A549 (cell line): ENCODE measurements at regions not wholly inside any gene's neighbourhood (a gene's known extent, or its start where the extent isn't known, plus 50 kb on each side); places are given as distances from the start of the nearest gene placed in this dataset.

ENCODE experiments used
- ATAC-seq, 2 experiments: fragments of 200-7000 bp in 1 of 2; fragments of >200 bp in 1 of 2; cut with Nextera tagmentation in 1 of 2; cut with Tn5 transposase in 1 of 2; 3 replicates each; pipeline versions ENCODE4 v1.8.0 to v1.9.1; 2018 to 2020; ENCODE audit warnings: mild to moderate bottlenecking in 1 of 2, moderate library complexity in 1 of 2
- CTCF ChIA-PET: fragments of 300-600 bp; sonication (Branson Sonifier 250); formaldehyde crosslinking; extraction: SDS; loops from one replicate; lab custom pipeline; 2021; ENCODE audit warnings: antibody characterized with exemption, inconsistent platforms; lab: Yijun Ruan, JAX
- POLR2A ChIA-PET: fragments of 350-600 bp; formaldehyde crosslinking; extraction: SDS; loops from one replicate; lab custom pipeline; 2021; ENCODE audit warnings: antibody characterized with exemption, inconsistent platforms; lab: Yijun Ruan, JAX
- DNase-seq, 2 experiments: peaks; one replicate each; pipeline versions ENCODE4 v3.0.0 to v3.0.0-alpha.2; 2011 to 2016; ENCODE audit warnings: low read depth in 1 of 2, low spot score in 1 of 2
- FAIRE-seq: peaks from 2 replicates; lab custom pipeline; 2011; peaks lifted over from hg19 to GRCh38; lab: Jason Lieb, UNC
- H3K27ac ChIP-seq, 2 experiments: fragments of >200 bp; sonication (Bioruptor Twin); formaldehyde crosslinking; 3 replicates each; pipeline ENCODE4 v1.5.1; 2016 to 2017
- H3K4me1 ChIP-seq: fragments of >200 bp; sonication (Bioruptor Twin); formaldehyde crosslinking; 3 replicates; pipeline ENCODE4 v1.6.1; 2016
- H3K4me2 ChIP-seq: fragments of >200 bp; sonication (Bioruptor Twin); formaldehyde crosslinking; 3 replicates; pipeline ENCODE4 v1.6.1; 2016
- H3K4me3 ChIP-seq: fragments of >200 bp; sonication (Bioruptor Twin); formaldehyde crosslinking; 3 replicates; pipeline ENCODE4 v1.5.1; 2016
- H3K9me3 ChIP-seq: fragments of >200 bp; sonication (Bioruptor Twin); formaldehyde crosslinking; 3 replicates; pipeline ENCODE4 v1.6.1; 2016
- CBX8 ChIP-seq: fragments of 200-600 bp; sonication (generic); IDR thresholded peaks from 2 replicates; pipeline ENCODE4 v1.6.1; 2016
- CHD2 ChIP-seq: fragments of 150-350 bp; IDR thresholded peaks from 2 replicates; pipeline ENCODE4 v1.6.1; 2014; ENCODE audit warnings: low read length; ENCODE audit not compliant: partially characterized antibody
- EP300 ChIP-seq, 2 experiments: fragments of >200 bp; sonication (Bioruptor Twin); formaldehyde crosslinking; IDR thresholded peaks; 2 replicates in 1 of 2; 3 replicates in 1 of 2; pipeline ENCODE4 v1.6.1; 2016 to 2017
- ESRRA ChIP-seq: fragments of 150-350 bp; IDR thresholded peaks from 2 replicates; pipeline ENCODE4 v1.6.1; 2014; ENCODE audit warnings: mild to moderate bottlenecking, low read length, borderline replicate concordance
- FOXS1 ChIP-seq: fragments of 250-450 bp; sonication (Bioruptor Pico); IDR thresholded peaks from 2 replicates; pipeline ENCODE4 v1.5.0; 2020; ENCODE audit warnings: mild to moderate bottlenecking, moderate library complexity
- GATA3 ChIP-seq: IDR thresholded peaks from 2 replicates; pipeline ENCODE4 v1.6.1; 2012; ENCODE audit warnings: borderline replicate concordance
- HEYL ChIP-seq: fragments of 250-450 bp; sonication (Bioruptor Pico); IDR thresholded peaks from 2 replicates; pipeline ENCODE4 v1.8.0; 2021; ENCODE audit warnings: mild to moderate bottlenecking, moderate library complexity
- HOXB13 ChIP-seq: fragments of 250-450 bp; sonication (Bioruptor Pico); IDR thresholded peaks from 2 replicates; pipeline ENCODE4 v1.5.0; 2020; ENCODE audit warnings: low read depth, mild to moderate bottlenecking, moderate library complexity
- JUN ChIP-seq, 2 experiments: fragments of >200 bp; sonication (Bioruptor Twin); formaldehyde crosslinking; IDR thresholded peaks; 2 replicates in 1 of 2; 3 replicates in 1 of 2; pipeline ENCODE4 v1.6.1; 2016 to 2017
- KDM5A ChIP-seq: fragments of 200-600 bp; sonication (generic); IDR thresholded peaks from 2 replicates; pipeline ENCODE4 v1.6.1; 2016; ENCODE audit warnings: antibody characterized with exemption, mild to moderate bottlenecking
- MAZ ChIP-seq: fragments of 150-350 bp; IDR thresholded peaks from 2 replicates; pipeline ENCODE4 v1.6.1; 2014; ENCODE audit warnings: antibody characterized with exemption, low read depth, low read length, borderline replicate concordance
- NPAS2 ChIP-seq: fragments of 250-450 bp; sonication (Bioruptor Pico); IDR thresholded peaks from 2 replicates; pipeline ENCODE4 v1.8.0; 2022; ENCODE audit warnings: mild to moderate bottlenecking, moderate library complexity, borderline replicate concordance
- PHF8 ChIP-seq: fragments of 200-600 bp; sonication (generic); IDR thresholded peaks from 2 replicates; pipeline ENCODE4 v1.6.1; 2016; ENCODE audit warnings: low read depth, mild to moderate bottlenecking, antibody characterized with exemption, moderate library complexity, borderline replicate concordance
- RAD21 ChIP-seq, 2 experiments: fragments of >200 bp in 1 of 2; sonication (Bioruptor Twin) in 1 of 2; formaldehyde crosslinking in 1 of 2; IDR thresholded peaks in 1 of 2; conservative IDR thresholded peaks in 1 of 2; 2 replicates in 1 of 2; 3 replicates in 1 of 2; pipeline ENCODE4 v1.6.1; 2012 to 2018; ENCODE audit warnings: inconsistent platforms in 1 of 2
- RCOR1 ChIP-seq: fragments of 150-350 bp; IDR thresholded peaks from 2 replicates; pipeline ENCODE4 v1.6.1; 2014; ENCODE audit warnings: antibody characterized with exemption, low read length, low read depth
- RFX5 ChIP-seq: fragments of 450-650 bp; IDR thresholded peaks from 2 replicates; pipeline ENCODE4 v1.7.1; 2014; ENCODE audit warnings: antibody characterized with exemption, mild to moderate bottlenecking, moderate library complexity
- TP53 ChIP-seq: fragments of 250-450 bp; sonication (Bioruptor Pico); IDR thresholded peaks from 2 replicates; pipeline ENCODE4 v1.5.0; 2021; ENCODE audit warnings: mild to moderate bottlenecking, moderate library complexity
- ZC3H11A ChIP-seq: fragments of 450-650 bp; IDR thresholded peaks from 2 replicates; pipeline ENCODE4 v1.6.1; 2014; ENCODE audit warnings: antibody characterized with exemption, mild to moderate bottlenecking
- ZSCAN20 ChIP-seq: fragments of 250-450 bp; sonication (Bioruptor Pico); IDR thresholded peaks from 2 replicates; pipeline ENCODE4 v1.8.0; 2022; ENCODE audit warnings: mild to moderate bottlenecking, moderate library complexity
- WGBS: methylation state at CpG from one replicate; pipeline ENCODE4 v1.1.6; 2017; ENCODE audit errors: missing lambda C conversion rate; 5-methylcytosine and 5-hydroxymethylcytosine counted together
- TF ChIP-seq, protein P1 (sequence below): fragments of >200 bp; sonication (Bioruptor Twin); formaldehyde crosslinking; IDR thresholded peaks from 2 replicates; pipeline ENCODE4 v1.6.1; 2016
- TF ChIP-seq, protein P2 (sequence below): IDR thresholded peaks from 2 replicates; pipeline ENCODE4 v1.6.1; 2012; ENCODE audit warnings: low read depth, borderline replicate concordance
- TF ChIP-seq, protein P3 (sequence below): fragments of >200 bp; sonication (Bioruptor Twin); formaldehyde crosslinking; IDR thresholded peaks from 3 replicates; pipeline ENCODE4 v1.5.1; 2016
- TF ChIP-seq, protein P4 (sequence below): fragments of >200 bp; sonication (Bioruptor Twin); formaldehyde crosslinking; IDR thresholded peaks from 3 replicates; pipeline ENCODE4 v1.6.1; 2016
- TF ChIP-seq, protein P5 (sequence below): fragments of 250-450 bp; sonication (Bioruptor Pico); IDR thresholded peaks from 2 replicates; pipeline ENCODE4 v1.5.0; 2020; ENCODE audit warnings: low read depth, mild to moderate bottlenecking, moderate library complexity
- TF ChIP-seq, protein P6 (sequence below): fragments of 200-600 bp; sonication (generic); IDR thresholded peaks from 2 replicates; pipeline ENCODE4 v1.6.1; 2016; ENCODE audit warnings: antibody characterized with exemption, mild to moderate bottlenecking, moderate library complexity

DNA sequence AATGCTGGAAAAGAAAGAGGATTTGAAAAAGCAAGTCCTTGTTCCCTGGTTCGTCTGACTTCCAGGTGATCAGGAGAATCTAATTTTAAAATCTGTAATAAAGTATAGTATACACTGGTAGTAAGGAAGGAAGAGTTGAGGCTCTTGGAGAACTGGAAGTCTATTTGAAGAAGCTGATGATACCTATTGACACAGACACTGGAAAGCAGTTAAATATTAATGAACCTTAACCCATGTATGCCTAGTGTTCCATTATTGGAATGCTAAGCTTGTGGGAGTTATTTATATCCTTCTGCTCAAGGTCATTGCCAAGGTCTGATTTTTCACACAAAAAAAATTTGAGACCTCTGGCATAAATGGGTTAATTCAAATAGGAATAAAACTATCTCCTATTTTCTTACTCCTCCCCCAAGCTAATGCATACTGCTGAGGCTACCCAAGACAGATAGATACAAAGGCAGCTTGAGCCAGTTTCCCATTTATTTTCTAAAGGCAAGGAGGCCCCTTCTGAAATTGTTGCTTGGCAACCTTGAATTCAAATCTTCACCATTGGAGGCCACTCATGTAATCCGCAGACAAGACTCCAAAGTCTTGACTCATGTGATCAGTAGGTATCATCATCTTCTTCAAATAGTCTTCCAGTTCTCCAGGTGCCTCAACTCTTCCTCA lies 110.2 kb downstream of the FZD1 start:
- no peak overlapping the region for H3K4me3 ChIP-seq
- DNase-seq (no peak), FAIRE-seq (no peak), ATAC-seq (no peak)
- CTCF ChIA-PET: interaction anchor here (1.9 kb wide), 1 partner anchor 12 kb away, joined by 3 read pairs; no protein-coding TSS in a partner anchor
- H3K27ac ChIP-seq: no peak overlapping the region
- no peaks in the 10 kb centered on the region for H3K9me3 ChIP-seq
- 0% methylated on average over 2 of the region's 2 CpGs for WGBS
- H3K4me1 ChIP-seq: no peaks in the 10 kb centered on the region
- no peak overlapping the region for H3K4me2 ChIP-seq
- POLR2A ChIA-PET: no interaction called here
- TF ChIP-seq RAD21 (conservative IDR thresholded peaks at IDR 0.05 in 1 of 2, IDR thresholded peaks at IDR 0.05 in 1 of 2) (no peak), CHD2 (no peak), HOXB13 (no peak), HEYL (CRISPR knock-in tag) (no peak), ZC3H11A (no peak), TP53 (no peak), RFX5 (no peak), ESRRA (no peak)
- TF ChIP-seq, protein P1, sequence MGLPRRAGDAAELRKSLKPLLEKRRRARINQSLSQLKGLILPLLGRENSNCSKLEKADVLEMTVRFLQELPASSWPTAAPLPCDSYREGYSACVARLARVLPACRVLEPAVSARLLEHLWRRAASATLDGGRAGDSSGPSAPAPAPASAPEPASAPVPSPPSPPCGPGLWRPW: no peak
- TF ChIP-seq, protein P2, sequence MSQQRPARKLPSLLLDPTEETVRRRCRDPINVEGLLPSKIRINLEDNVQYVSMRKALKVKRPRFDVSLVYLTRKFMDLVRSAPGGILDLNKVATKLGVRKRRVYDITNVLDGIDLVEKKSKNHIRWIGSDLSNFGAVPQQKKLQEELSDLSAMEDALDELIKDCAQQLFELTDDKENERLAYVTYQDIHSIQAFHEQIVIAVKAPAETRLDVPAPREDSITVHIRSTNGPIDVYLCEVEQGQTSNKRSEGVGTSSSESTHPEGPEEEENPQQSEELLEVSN: no peak
- TF ChIP-seq, protein P3, sequence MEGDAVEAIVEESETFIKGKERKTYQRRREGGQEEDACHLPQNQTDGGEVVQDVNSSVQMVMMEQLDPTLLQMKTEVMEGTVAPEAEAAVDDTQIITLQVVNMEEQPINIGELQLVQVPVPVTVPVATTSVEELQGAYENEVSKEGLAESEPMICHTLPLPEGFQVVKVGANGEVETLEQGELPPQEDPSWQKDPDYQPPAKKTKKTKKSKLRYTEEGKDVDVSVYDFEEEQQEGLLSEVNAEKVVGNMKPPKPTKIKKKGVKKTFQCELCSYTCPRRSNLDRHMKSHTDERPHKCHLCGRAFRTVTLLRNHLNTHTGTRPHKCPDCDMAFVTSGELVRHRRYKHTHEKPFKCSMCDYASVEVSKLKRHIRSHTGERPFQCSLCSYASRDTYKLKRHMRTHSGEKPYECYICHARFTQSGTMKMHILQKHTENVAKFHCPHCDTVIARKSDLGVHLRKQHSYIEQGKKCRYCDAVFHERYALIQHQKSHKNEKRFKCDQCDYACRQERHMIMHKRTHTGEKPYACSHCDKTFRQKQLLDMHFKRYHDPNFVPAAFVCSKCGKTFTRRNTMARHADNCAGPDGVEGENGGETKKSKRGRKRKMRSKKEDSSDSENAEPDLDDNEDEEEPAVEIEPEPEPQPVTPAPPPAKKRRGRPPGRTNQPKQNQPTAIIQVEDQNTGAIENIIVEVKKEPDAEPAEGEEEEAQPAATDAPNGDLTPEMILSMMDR: no peak
- TF ChIP-seq, protein P4, sequence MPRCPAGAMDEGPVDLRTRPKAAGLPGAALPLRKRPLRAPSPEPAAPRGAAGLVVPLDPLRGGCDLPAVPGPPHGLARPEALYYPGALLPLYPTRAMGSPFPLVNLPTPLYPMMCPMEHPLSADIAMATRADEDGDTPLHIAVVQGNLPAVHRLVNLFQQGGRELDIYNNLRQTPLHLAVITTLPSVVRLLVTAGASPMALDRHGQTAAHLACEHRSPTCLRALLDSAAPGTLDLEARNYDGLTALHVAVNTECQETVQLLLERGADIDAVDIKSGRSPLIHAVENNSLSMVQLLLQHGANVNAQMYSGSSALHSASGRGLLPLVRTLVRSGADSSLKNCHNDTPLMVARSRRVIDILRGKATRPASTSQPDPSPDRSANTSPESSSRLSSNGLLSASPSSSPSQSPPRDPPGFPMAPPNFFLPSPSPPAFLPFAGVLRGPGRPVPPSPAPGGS: no peak
- TF ChIP-seq, protein P5, sequence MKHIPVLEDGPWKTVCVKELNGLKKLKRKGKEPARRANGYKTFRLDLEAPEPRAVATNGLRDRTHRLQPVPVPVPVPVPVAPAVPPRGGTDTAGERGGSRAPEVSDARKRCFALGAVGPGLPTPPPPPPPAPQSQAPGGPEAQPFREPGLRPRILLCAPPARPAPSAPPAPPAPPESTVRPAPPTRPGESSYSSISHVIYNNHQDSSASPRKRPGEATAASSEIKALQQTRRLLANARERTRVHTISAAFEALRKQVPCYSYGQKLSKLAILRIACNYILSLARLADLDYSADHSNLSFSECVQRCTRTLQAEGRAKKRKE (CRISPR knock-in tag): no peak

DNA sequence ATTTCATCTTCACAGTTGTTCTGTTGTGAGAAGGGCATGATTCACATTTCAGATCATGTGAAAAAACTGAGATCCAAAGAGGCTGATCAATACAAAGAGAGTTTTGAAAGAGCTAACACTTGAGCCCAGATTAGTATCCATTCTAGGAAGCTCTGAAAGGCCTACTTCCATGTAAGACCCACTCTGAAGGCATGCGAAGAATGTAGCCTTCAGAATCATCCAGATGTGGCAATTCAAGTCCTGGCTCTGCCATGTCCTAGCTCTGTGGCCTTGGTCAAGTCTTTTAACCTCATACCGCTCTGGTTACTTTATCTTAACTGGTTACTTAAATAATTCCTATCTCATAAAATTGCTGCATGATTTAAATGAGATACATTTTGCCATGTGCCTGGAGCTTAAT lies 111.1 kb downstream of the FZD1 start:
- ATAC-seq (no peak), FAIRE-seq (no peak), DNase-seq (no peak)
- no peaks in the 10 kb centered on the region for H3K4me1 ChIP-seq
- H3K9me3 ChIP-seq: no peaks in the 10 kb centered on the region
- ChIA-PET POLR2A (no interaction called here), CTCF (interaction anchor here (1.9 kb wide), 1 partner anchor 11 kb away, joined by 3 read pairs; no protein-coding TSS in a partner anchor)
- 10% methylated on average over 2 of the region's 2 CpGs for WGBS
- no peak overlapping the region for H3K4me2 ChIP-seq
- H3K27ac ChIP-seq: no peak overlapping the region
- no peak overlapping the region for H3K4me3 ChIP-seq
- TF ChIP-seq ZSCAN20 (CRISPR knock-in tag) (no peak), CBX8 (no peak), FOXS1 (CRISPR knock-in tag) (no peak), KDM5A (no peak), TP53 (no peak), NPAS2 (CRISPR knock-in tag) (no peak), JUN (IDR thresholded peaks at IDR 0.05) (no peak), PHF8 (no peak), MAZ (no peak), RCOR1 (no peak), EP300 (IDR thresholded peaks at IDR 0.05) (no peak), GATA3 (no peak), ZC3H11A (no peak)
- TF ChIP-seq, protein P2: no peak
- TF ChIP-seq, protein P3: no peak
- TF ChIP-seq, protein P6, sequence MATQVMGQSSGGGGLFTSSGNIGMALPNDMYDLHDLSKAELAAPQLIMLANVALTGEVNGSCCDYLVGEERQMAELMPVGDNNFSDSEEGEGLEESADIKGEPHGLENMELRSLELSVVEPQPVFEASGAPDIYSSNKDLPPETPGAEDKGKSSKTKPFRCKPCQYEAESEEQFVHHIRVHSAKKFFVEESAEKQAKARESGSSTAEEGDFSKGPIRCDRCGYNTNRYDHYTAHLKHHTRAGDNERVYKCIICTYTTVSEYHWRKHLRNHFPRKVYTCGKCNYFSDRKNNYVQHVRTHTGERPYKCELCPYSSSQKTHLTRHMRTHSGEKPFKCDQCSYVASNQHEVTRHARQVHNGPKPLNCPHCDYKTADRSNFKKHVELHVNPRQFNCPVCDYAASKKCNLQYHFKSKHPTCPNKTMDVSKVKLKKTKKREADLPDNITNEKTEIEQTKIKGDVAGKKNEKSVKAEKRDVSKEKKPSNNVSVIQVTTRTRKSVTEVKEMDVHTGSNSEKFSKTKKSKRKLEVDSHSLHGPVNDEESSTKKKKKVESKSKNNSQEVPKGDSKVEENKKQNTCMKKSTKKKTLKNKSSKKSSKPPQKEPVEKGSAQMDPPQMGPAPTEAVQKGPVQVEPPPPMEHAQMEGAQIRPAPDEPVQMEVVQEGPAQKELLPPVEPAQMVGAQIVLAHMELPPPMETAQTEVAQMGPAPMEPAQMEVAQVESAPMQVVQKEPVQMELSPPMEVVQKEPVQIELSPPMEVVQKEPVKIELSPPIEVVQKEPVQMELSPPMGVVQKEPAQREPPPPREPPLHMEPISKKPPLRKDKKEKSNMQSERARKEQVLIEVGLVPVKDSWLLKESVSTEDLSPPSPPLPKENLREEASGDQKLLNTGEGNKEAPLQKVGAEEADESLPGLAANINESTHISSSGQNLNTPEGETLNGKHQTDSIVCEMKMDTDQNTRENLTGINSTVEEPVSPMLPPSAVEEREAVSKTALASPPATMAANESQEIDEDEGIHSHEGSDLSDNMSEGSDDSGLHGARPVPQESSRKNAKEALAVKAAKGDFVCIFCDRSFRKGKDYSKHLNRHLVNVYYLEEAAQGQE: no peak
